ENCODE measurements at regions not wholly inside any gene's neighbourhood (a gene's known extent, or its start where the extent isn't known, plus 50 kb on each side); places are given as distances from the start of the nearest gene placed in this dataset.

GRCh38 chr2:239696559-239697207, 295.9 kb upstream of the HDAC4 start:
- Histone ChIP-seq H3K9me3 (ENCODE audit: control insufficient read depth in 4 of 4, low read length in 3 of 4) (no peaks in the 10 kb centered on the region), H3K27me3 (ENCODE audit: control insufficient read depth in 4 of 4, insufficient read depth in 4 of 4, low read length in 3 of 4) (no peaks in the 10 kb centered on the region), H3K4me1 (ENCODE audit: control insufficient read depth in 4 of 4, insufficient read depth in 4 of 4, low read length in 3 of 4) (no peaks in the 10 kb centered on the region), H3K36me3 (ENCODE audit: control insufficient read depth in 4 of 4, insufficient read depth in 3 of 4, low read depth in 1 of 4, low read length in 3 of 4) (no peaks in the 10 kb centered on the region), H3K9ac (ENCODE audit: low read depth in 1 of 2, low read length in 2 of 2) (no peak overlapping the region), H3K4me3 (ENCODE audit: low read depth in 1 of 3, low read length in 3 of 3) (no peak overlapping the region), H3K27ac (ENCODE audit: low read depth in 1 of 2, low read length in 2 of 2) (no peak overlapping the region)
- no peak for TF ChIP-seq SP1 (IDR thresholded peaks at IDR 0.05)
- no peak for TF ChIP-seq FOXA2 (IDR thresholded peaks at IDR 0.05)
- TF ChIP-seq ATF3 (IDR thresholded peaks at IDR 0.05) = no peak
- TF ChIP-seq JUND (IDR thresholded peaks at IDR 0.05) = no peak
- TF ChIP-seq RAD21 (IDR thresholded peaks at IDR 0.05) = no peak
- TF ChIP-seq EGR1 (IDR thresholded peaks at IDR 0.05; ENCODE audit: low read depth in 2 of 2) = no peak
- no peak for TF ChIP-seq FOXA1 (IDR thresholded peaks at IDR 0.05)
- TF ChIP-seq ZBTB33 (IDR thresholded peaks at IDR 0.05) = no peak
- no peak for TF ChIP-seq GABPA (IDR thresholded peaks at IDR 0.05 in 1 of 2, conservative IDR thresholded peaks at IDR 0.05 in 1 of 2)
- no peak for TF ChIP-seq TAF1 (conservative IDR thresholded peaks at IDR 0.05)
- no peak for TF ChIP-seq REST (IDR thresholded peaks at IDR 0.05)
- TF ChIP-seq HNF4G (IDR thresholded peaks at IDR 0.05) = no peak
- TF ChIP-seq, protein P1, sequence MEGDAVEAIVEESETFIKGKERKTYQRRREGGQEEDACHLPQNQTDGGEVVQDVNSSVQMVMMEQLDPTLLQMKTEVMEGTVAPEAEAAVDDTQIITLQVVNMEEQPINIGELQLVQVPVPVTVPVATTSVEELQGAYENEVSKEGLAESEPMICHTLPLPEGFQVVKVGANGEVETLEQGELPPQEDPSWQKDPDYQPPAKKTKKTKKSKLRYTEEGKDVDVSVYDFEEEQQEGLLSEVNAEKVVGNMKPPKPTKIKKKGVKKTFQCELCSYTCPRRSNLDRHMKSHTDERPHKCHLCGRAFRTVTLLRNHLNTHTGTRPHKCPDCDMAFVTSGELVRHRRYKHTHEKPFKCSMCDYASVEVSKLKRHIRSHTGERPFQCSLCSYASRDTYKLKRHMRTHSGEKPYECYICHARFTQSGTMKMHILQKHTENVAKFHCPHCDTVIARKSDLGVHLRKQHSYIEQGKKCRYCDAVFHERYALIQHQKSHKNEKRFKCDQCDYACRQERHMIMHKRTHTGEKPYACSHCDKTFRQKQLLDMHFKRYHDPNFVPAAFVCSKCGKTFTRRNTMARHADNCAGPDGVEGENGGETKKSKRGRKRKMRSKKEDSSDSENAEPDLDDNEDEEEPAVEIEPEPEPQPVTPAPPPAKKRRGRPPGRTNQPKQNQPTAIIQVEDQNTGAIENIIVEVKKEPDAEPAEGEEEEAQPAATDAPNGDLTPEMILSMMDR (IDR thresholded peaks at IDR 0.05; ENCODE audit: low read depth, low read length, missing input control) = no peak
- no peak for TF ChIP-seq RXRA (IDR thresholded peaks at IDR 0.05)
- no peak for TF ChIP-seq NR2F2 (IDR thresholded peaks at IDR 0.05)
- TF ChIP-seq, protein P2, sequence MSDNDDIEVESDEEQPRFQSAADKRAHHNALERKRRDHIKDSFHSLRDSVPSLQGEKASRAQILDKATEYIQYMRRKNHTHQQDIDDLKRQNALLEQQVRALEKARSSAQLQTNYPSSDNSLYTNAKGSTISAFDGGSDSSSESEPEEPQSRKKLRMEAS (IDR thresholded peaks at IDR 0.05) = no peak
- TF ChIP-seq YY1 (IDR thresholded peaks at IDR 0.05) = no peak
- no peak for TF ChIP-seq HNF4A (conservative IDR thresholded peaks at IDR 0.05)
- no peak for DNase-seq (ENCODE audit: low spot score)
- 83% methylated on average over 13 of the region's 13 CpGs for WGBS

All from liver (tissue), 8 donors.